ENCODE measurements at regions not wholly inside any gene's neighbourhood (a gene's known extent, or its start where the extent isn't known, plus 50 kb on each side); places are given as distances from the start of the nearest gene placed in this dataset.
"Not testable (repeated sequence)": the region's sequence is repeated elsewhere in the genome, so short reads cannot be mapped to it uniquely, and the experiment has no call there.

DNA sequence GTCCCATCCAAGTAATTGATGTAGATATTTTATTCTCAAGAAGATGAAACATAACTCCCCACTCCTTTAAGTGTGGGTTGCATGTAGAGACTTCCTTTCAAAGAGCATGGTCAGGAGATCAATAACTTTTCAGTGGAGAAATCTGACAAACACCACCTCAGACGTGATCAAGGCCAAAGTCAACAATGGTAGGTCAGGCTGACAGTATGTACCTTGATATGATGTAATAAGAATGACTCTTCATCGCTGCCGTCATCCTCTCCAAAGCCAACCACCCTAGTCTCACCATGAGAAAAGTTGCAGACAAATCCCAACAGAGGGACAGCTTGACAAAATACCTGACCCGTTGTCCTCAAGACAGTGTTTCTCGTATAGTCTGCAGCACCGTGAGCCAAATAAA is 67.3 kb upstream of the DHRSX start:
- peaks cover 7 to 10% of the 10 kb centered on the region in 2 donors for H3K9me3 Mint-ChIP-seq

DNA sequence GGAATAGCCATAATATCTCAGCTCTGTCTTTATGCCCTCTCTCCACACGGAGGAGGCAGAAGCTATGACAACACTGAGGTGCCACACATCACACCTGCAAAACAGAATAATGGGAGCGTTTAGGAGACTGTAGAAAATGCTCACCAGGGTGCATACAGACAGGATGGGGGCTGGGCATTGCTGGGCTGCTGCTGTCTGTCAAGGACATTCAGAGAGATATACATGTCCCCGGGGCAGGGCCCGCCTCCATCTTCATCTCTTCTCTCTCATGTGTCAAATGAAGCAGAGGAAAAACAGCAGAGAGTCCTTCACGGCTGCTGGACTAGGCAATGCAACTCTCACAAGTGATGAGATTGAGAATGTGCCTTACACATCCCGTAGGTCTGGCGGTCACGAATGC is 65.3 kb upstream of the DHRSX start:
- H3K36me3 Mint-ChIP-seq, result peaks cover 3 to 8% of the 10 kb centered on the region in 2 donors
- no peaks in the 10 kb centered on the region for H3K27me3 Mint-ChIP-seq

More for the DNA sequence above, 67.3 kb upstream of the DHRSX start:
- Mint-ChIP-seq H3K27me3 (no peaks in the 10 kb centered on the region), H3K4me3 (no peak overlapping the region), H3K27ac (no peak overlapping the region), H3K4me1 (peaks cover 2 to 4% of the 10 kb centered on the region in 2 donors), H3K36me3 (peaks cover 3 to 8% of the 10 kb centered on the region in 2 donors)
- no peak for ATAC-seq (replicated peaks)
- DNase-seq, result no peak

DNA sequence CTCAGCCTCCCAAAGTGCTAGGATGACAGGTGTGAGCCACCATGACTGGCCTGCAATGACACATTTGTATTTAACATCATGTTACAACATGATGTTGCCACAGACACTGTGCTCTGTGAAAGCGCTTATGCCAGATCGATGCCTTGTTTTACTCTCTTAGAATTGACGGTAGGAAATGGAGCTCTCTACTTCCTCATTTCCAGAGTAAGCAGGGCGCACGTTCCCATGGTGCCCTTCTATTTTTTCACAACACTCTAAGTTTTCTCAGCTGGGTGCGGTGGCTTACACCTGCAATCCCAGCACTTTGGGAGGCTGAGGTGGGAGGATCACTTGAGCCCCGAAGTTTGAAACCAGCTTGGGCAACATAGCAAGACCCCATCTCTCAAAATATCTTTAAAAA is 60.7 kb upstream of the DHRSX start:
- Mint-ChIP-seq H3K27ac (no peak overlapping the region), H3K9me3 (peaks cover 0 to 5% of the 10 kb centered on the region in 2 donors), H3K36me3 (no peaks in the 10 kb centered on the region), H3K27me3 (peaks cover 16 to 20% of the 10 kb centered on the region in 2 donors), H3K4me1 (no peaks in the 10 kb centered on the region), H3K4me3 (no peak overlapping the region)
- no peak for ATAC-seq (replicated peaks)
- no peak for DNase-seq

More for the DNA sequence above, 65.3 kb upstream of the DHRSX start:
- ATAC-seq (replicated peaks) (no peak), DNase-seq (no peak)
- Mint-ChIP-seq H3K9me3 (peaks cover 7 to 10% of the 10 kb centered on the region in 2 donors), H3K4me3 (no peak overlapping the region), H3K4me1 (no peaks in the 10 kb centered on the region), H3K27ac (no peak overlapping the region)

DNA sequence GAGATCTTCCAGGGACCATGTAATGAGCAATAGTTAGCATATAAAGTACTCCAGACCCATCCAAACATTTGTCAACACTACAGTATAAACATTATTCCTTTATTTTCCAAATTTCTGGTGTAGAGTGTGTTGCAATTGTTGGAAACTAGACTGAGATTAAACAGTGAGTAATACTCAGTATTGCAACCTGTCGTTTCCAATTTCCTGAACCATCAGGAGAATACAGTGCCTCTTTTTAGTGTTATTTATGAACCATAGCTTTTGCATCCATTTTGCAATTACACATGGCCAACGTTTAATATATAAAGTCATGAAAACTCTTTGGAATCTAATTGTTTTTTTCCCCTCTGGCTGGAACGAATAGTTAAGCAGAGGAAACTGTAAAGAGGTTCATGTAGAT is 58.3 kb upstream of the DHRSX start:
- no peak overlapping the region for H3K4me3 Mint-ChIP-seq
- no peaks in the 10 kb centered on the region for H3K4me1 Mint-ChIP-seq
- no peaks in the 10 kb centered on the region for H3K36me3 Mint-ChIP-seq
- DNase-seq, result no peak
- no peak for ATAC-seq (replicated peaks)
- H3K9me3 Mint-ChIP-seq, result peaks cover 3 to 5% of the 10 kb centered on the region in 2 donors
- H3K27ac Mint-ChIP-seq, result no peak overlapping the region
- H3K27me3 Mint-ChIP-seq, result peaks cover 28 to 35% of the 10 kb centered on the region in 2 donors

DNA sequence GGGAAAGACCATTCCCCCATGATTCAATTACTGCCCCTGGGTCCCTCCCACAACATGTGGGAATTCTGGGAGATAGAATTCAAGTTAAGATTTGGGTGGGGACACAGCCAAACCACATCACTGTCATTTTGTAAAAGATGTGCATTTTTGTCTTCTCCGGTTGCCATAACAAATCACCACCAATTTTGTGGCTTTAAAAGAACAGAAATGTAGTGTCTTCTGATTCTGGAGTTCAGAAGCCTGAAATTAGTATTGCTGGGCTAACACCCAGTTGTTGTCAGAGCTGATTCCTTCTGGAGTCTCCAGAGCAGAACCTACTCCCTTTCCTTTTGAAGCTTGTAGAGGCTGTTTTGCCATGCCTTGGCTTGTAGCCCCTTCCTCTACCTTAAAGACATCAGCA is 54.1 kb upstream of the DHRSX start:
- DNase-seq, result no peak
- no peak overlapping the region for H3K27ac Mint-ChIP-seq
- H3K4me1 Mint-ChIP-seq, result peaks cover 0 to 6% of the 10 kb centered on the region in 2 donors
- H3K36me3 Mint-ChIP-seq, result no peaks in the 10 kb centered on the region
- peaks cover 46 to 55% of the 10 kb centered on the region in 2 donors for H3K27me3 Mint-ChIP-seq
- no peak for ATAC-seq (replicated peaks)
- no peak overlapping the region for H3K4me3 Mint-ChIP-seq
- peaks cover 2 to 3% of the 10 kb centered on the region in 2 donors for H3K9me3 Mint-ChIP-seq

DNA sequence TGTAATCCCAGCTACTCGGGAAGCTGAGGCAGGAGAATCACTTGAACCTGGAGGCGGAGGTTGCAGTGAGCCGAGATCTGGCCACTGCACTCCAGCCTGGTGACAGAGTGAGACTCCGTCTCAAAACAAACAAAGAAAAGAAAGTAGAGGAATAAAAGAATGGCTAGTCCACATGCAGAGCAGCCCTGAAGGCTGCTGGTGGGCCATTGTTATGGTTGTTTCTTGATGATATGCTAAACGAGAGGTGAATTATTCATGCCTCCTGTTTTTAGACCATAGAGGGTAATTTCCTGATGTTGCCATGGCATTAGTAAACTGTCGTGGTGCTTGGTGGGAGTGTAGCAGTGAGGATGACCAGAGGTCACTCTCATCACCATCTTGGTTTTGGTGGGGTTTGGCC is 53.3 kb upstream of the DHRSX start:
- not testable (repeated sequence) for H3K4me1 Mint-ChIP-seq; H3K27ac Mint-ChIP-seq; H3K4me3 Mint-ChIP-seq; ATAC-seq (replicated peaks); DNase-seq; H3K36me3 Mint-ChIP-seq; H3K9me3 Mint-ChIP-seq
- peaks cover 47 to 50% of the 10 kb centered on the region in 2 donors for H3K27me3 Mint-ChIP-seq

DNA sequence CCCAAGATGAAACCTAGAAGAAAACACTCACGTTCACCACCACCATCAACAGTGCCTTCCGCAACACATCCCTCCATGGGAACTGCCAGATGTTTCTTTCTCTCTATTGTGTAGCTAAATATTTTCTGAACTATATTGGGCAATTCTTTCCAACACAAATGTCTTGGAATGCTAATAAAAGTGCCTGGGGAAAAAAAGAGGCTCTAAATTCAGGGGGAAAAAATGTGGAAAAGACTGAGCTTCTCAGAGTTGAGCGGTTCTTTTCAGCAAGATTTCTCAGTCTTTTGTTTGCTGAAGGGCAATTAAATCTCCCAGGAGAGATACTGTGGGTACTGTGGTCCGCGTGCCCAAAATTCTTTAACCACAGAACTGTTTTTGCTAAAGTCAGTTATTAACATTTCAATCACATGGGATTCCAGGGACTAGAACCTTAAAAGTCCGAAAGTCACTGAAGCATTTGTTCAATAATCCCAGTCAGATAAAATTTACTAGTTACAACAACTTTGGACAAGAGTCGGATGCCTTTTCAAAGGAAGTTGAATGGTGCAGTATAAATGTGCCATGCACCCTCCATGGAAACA is 51.9 kb upstream of the DHRSX start:
- H3K4me3 Mint-ChIP-seq, result no peak overlapping the region
- peaks cover 0 to 3% of the 10 kb centered on the region in 2 donors for H3K9me3 Mint-ChIP-seq
- H3K27me3 Mint-ChIP-seq, result peaks cover 44 to 46% of the 10 kb centered on the region in 2 donors
- DNase-seq (no peak), ATAC-seq (replicated peaks) (no peak)
- H3K36me3 Mint-ChIP-seq, result no peaks in the 10 kb centered on the region
- H3K27ac Mint-ChIP-seq, result no peak overlapping the region
- peaks cover 0 to 6% of the 10 kb centered on the region in 2 donors for H3K4me1 Mint-ChIP-seq

DNA sequence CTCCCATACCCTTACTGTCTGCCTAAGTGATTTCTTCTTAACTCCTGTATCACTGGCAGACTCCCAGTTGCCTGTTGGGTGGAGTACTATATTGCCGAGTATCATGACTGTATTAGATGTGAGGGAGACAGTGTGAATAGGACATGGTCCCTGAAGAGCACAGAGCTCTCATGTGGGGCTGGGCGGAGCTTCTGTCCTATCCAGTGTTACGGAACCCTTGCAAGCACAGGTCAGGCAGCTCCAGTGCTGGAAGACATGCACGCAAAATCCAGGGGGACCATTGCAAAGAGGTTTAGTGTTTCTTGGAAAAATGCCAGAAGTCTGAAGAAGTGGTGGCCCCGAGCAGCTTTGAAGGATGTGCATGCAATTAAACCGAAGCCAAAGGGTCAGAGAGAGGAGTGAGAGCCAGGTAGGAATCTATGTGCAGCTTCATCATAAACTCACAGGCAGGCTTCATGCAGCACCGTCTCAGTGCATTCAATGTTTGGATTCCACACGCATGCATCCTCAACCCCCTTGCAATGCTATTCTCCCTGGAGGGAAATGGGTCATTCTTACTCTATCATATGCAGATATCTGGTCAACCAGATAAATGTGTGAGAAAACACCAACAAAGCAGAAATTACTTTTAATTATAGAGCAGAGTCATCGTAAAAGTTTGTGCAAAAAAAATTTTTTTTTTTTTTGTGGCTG is 49.7 kb upstream of the DHRSX start:
- Mint-ChIP-seq H3K27ac (no peak overlapping the region), H3K9me3 (peaks cover 3 to 11% of the 10 kb centered on the region in 2 donors), H3K36me3 (peaks cover 0 to 7% of the 10 kb centered on the region in 2 donors), H3K4me3 (no peak overlapping the region), H3K27me3 (peaks cover 35 to 44% of the 10 kb centered on the region in 2 donors), H3K4me1 (peaks cover 0 to 6% of the 10 kb centered on the region in 2 donors)
- DNase-seq (no peak), ATAC-seq (replicated peaks) (no peak)
